ENCODE measurements at regions not wholly inside any gene's neighbourhood (a gene's known extent, or its start where the extent isn't known, plus 50 kb on each side); places are given as distances from the start of the nearest gene placed in this dataset.

- TF ChIP-seq AFF4 (CRISPR knock-in tag; IDR thresholded peaks at IDR 0.05) (no peak), YEATS2 (CRISPR knock-in tag; IDR thresholded peaks at IDR 0.05; ENCODE audit: borderline replicate concordance) (no peak), POGZ (CRISPR knock-in tag; IDR thresholded peaks at IDR 0.05) (peak; percentile 82), ZNF562 (CRISPR knock-in tag; IDR thresholded peaks at IDR 0.05; ENCODE audit: borderline replicate concordance) (no peak), HNF4A (CRISPR knock-in tag; IDR thresholded peaks at IDR 0.05) (peak; percentile 87), HMGA1 (CRISPR knock-in tag; conservative IDR thresholded peaks at IDR 0.05) (no peak), TOPORS (CRISPR knock-in tag; IDR thresholded peaks at IDR 0.05) (no peak), ZBTB33 (CRISPR knock-in tag; IDR thresholded peaks at IDR 0.05) (peak; percentile 38; the same call in 1 of the 2 replicates), SNAPC5 (CRISPR knock-in tag; IDR thresholded peaks at IDR 0.05; ENCODE audit: borderline replicate concordance) (no peak), ZSCAN12 (CRISPR knock-in tag; IDR thresholded peaks at IDR 0.05) (no peak), HBP1 (CRISPR knock-in tag; IDR thresholded peaks at IDR 0.05; ENCODE audit: low read depth) (no peak), SMAD3 (CRISPR knock-in tag; IDR thresholded peaks at IDR 0.05) (no peak), ZNF3 (CRISPR knock-in tag; IDR thresholded peaks at IDR 0.05) (no peak), GMEB2 (CRISPR knock-in tag; IDR thresholded peaks at IDR 0.05; ENCODE audit: low read depth) (no peak), ISX (CRISPR knock-in tag; conservative IDR thresholded peaks at IDR 0.05) (no peak), HOXA3 (CRISPR knock-in tag; IDR thresholded peaks at IDR 0.05) (peak; percentile 47; the same call in 1 of the 2 replicates), ZNF510 (CRISPR knock-in tag; IDR thresholded peaks at IDR 0.05; ENCODE audit: low read depth) (no peak), UBTF (CRISPR knock-in tag; IDR thresholded peaks at IDR 0.05) (no peak; the same call in none of the 2 replicates), PCBP2 (optimal IDR thresholded peaks at IDR 0.05; ENCODE audit: low read depth, low read length, poor library complexity, severe bottlenecking) (no peak)
These were observed 87.6 kb upstream of the EGLN3 start (continued) for GRCh38 chr14:34038358-34039057.

Data from HepG2 (cell line).